ENCODE measurements at regions not wholly inside any gene's neighbourhood (a gene's known extent, or its start where the extent isn't known, plus 50 kb on each side); places are given as distances from the start of the nearest gene placed in this dataset.
"Not testable (repeated sequence)": the region's sequence is repeated elsewhere in the genome, so short reads cannot be mapped to it uniquely, and the experiment has no call there.

GRCh38 chr13:79190932-79191331, 215.1 kb downstream of the RBM26 start:
- DNase-seq (ENCODE audit: low spot score) = no peak

DNA sequence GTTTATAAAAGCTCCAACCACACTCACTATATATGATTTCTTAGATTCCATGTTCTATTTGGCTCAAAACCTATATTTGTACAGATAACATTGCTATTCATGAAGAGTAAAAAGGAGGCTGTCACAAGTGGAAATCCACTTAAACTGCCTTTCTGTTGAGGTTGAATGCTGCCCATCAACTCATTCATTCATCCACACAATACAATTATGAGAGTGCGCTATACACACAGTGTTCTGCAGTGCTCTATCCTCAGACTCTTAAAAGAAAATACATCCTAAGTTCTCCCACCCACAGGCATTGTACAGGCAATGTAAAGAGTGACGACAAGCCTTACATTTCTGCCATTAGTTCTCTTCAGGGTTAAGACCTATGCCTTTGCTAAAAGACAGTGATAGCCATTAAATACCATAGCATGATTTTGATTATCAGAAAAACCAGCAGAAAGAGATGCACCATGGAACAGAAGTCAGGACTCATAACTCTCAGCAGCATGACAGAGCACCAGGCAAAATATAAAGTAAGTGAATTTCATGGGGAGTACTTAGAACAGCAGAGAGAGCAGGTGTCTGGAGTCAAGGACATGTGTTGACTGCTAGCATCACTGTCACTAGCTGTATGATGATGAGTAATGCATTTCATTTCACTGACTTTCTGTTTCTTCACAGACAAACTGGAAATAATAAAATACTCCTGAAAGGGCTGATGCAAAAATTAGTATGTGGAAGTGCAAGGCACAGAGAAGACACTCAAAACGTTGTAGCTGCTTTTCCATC, 218.0 kb downstream of the RBM26 start:
- no peak for DNase-seq (ENCODE audit: low spot score)

DNA sequence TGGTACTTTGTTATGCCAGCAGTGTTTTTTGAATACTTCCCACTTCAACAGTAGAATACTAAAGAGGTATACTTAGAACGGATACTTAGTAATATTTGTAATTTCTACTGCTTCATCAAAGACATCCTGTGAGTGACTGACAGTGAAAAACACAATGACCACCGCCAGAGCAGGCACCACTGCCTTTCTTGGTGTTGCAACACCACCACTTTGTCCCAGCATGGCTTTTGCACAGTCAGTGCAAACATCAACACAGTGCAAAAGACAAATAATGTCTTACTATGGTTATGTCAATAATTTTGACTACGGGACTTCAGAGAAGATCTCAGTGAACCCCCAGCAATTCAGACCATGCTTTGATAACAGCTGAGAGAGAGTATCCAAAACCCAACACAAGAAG, 220.5 kb downstream of the RBM26 start:
- DNase-seq (ENCODE audit: low spot score) = no peak

DNA sequence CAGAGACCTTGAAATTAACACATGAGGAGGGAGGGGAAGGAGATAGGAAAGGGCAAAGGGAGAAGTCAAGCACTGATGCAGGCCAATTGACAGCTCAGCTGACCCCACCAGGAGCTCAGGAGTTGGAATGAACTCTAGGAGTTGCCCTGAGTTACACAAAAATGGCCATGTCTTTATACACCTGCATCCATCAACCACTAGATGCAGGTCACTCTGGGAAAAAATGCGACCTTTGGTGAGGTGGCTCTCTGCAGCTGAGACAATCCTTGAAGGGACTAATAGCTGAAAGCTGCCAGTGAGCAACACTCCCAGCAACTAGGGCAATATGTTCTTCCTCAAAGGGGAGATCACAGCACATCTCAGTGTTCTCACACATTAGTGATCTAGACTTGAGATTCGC, 222.8 kb downstream of the RBM26 start:
- DNase-seq (ENCODE audit: low spot score) = no peak

GRCh38 chr13:79173691-79174090, 232.4 kb downstream of the RBM26 start:
- DNase-seq (ENCODE audit: low spot score) = not testable (repeated sequence)

- DNase-seq (ENCODE audit: low spot score) = not testable (repeated sequence)
These were observed 233.1 kb downstream of the RBM26 start for GRCh38 chr13:79172924-79173323.

GRCh38 chr13:79171141-79172061, 234.7 kb downstream of the RBM26 start:
- no peak for DNase-seq (ENCODE audit: low spot score)

DNA sequence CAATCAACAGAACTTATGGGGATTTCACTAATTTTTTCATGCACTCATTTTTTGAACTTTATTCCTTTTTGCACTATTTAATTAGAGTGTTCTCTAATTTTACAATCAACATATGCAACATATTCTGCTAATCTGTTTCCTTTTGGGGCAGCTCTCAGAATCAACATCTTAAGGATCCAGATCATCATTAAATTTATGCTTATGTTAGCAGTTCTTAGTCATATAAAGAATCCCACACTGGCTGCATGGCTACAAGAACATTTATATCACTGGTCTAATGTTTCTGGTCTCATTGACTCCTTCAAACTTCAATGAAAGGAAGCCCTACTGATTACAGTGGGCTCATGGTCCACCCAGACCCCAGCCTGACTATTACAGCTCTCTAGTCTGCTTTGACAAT, 245.2 kb downstream of the RBM26 start:
- DNase-seq (ENCODE audit: low spot score) = no peak

DNA sequence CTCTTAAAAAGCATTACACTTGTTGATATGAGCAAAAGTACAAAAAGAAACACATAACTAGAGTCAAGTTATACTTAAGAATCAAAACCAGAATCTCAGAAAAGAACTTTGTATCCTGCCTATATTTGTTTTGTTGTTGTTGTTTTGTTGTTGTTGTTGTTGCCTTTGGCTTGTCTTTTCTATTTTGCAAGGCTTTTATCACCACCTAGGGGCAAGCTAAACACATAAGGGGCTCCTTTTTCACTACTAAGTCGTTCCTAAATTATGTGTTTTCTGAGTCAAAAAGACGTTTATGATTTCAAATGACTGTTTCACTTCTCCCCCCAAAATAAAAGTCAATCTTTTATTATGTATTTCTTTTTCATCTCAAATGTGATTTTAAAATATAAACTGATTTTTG, 250.2 kb downstream of the RBM26 start:
- DNase-seq (ENCODE audit: low spot score) = no peak

DNA sequence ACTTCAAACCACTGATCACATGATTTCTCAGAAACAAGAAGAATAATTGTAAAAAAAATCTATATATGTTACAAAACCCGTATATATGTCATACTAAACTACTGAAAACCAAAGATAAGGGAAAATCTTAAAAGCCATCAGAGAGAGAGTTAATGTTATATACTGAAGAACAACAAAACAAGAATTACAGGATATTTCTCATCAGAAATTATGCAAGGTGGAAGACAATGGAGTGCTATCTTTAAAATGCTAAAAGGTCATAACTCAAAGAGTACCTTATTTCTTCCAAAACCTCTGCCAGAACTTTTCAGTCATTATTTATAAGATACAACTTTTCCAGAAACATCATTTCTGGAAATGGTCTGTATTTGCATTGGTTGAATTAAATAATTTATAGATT, 256.8 kb downstream of the RBM26 start:
- DNase-seq (ENCODE audit: low spot score) = no peak

DNA sequence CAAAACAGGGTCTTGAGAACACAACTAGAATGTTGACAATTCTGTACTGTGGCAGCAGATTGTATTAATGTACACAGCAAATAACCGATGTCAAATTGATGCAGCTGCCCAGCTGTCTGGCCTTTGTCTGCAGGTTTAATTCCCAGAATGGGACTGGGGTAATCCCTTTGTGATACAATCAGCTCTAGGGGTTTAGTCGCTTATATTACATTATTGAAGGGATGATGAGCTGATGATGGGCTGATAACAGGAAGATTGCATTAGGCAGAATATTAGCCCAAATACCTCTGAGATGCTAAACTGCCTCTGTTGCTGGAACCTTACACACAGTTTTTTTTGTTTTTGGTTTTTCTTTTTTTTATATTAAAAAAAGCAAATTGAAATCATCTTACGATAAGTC, 265.0 kb downstream of the RBM26 start:
- no peak for DNase-seq (ENCODE audit: low spot score)

GRCh38 chr13:79128158-79128557, 277.9 kb downstream of the RBM26 start:
- DNase-seq (ENCODE audit: low spot score) = no peak

DNA sequence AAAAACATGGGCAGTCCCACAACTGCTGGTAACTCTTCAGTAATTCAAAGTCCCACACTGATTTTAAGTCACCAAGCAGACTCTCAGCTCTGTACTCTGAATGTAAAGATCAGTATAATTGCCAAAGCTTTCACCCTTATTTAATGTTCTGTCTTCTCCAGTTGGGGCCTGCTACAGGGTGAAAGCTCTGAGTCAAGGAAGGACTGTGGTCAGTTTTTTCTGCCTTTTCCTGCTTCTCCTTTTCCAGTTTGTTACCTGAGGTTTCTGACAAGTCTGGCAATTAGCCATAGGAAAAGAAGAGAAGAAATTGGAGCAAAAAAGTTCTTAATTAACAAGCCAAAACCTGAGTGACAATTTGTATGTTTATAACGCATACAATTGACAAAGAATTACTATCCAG, 279.3 kb downstream of the RBM26 start:
- DNase-seq (ENCODE audit: low spot score) = no peak

GRCh38 chr13:79124183-79124582, 281.9 kb downstream of the RBM26 start:
- DNase-seq (ENCODE audit: low spot score) = no peak

GRCh38 chr13:79121286-79121685, 284.8 kb downstream of the RBM26 start:
- no peak for DNase-seq (ENCODE audit: low spot score)

- no peak for DNase-seq (ENCODE audit: low spot score)
These were observed 286.4 kb downstream of the RBM26 start for GRCh38 chr13:79119578-79120107.

DNA sequence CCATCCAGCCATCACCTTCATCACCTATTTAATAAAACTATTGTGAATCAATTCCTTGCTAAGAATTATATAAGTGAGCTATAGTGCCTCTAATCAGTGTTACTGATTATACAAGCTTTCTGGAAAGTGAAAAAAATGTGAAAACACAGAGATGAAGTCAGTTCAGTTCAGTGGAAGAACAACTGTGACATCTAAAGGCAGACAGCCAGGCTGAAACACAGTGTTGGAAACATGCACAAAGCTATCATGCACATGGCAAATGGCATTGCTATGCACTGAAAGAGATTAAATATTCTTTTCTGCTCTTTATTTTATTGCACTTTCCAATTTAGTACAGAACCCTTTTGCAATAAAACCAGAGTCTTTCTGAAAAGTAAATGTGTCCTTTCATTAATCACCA, 294.0 kb downstream of the RBM26 start:
- DNase-seq (ENCODE audit: low spot score) = no peak

GRCh38 chr13:79108914-79109643, 297.0 kb downstream of the RBM26 start:
- no peak for DNase-seq (ENCODE audit: low spot score)

DNA sequence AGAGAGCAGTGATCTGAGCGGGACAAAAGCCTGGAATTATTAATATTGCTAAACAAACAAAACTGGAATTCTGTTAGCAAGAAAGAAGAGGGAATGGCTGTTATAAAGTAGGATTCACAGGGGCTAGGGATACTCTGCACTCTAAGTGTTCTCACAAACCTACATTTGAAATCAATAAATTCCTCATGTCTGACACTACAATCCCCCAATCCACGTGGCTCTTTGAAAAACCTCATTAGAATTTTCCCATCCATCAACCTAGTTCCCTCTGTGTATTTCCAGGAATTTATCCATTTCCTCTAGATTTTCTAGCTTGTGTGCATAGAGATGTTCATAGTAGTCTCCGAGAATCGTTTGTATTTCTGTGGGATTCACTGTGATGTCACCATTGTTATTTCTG, 307.5 kb downstream of the RBM26 start:
- DNase-seq (ENCODE audit: low spot score) = no peak

GRCh38 chr13:79097201-79097600, 308.9 kb downstream of the RBM26 start:
- no peak for DNase-seq (ENCODE audit: low spot score)

DNA sequence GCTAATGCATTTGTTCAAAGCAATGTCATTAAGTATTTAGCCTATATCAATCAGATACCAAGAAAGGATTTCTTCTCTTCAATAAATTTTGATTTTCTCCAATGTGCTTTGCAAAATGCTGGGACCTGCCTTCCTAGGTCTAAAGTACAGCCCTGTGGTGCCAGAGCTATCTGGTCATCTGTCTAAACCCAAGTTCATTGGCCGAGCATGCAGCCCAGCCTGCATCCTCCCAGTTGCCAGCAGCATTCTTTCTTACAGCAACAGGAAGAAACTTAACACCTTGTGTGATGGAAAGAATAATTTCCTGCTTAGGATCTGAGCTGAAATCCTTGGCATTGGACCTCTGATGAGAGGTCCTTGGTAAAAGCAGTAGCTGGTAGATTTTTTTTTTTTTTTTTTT, 310.0 kb downstream of the RBM26 start:
- DNase-seq (ENCODE audit: low spot score) = no peak

DNA sequence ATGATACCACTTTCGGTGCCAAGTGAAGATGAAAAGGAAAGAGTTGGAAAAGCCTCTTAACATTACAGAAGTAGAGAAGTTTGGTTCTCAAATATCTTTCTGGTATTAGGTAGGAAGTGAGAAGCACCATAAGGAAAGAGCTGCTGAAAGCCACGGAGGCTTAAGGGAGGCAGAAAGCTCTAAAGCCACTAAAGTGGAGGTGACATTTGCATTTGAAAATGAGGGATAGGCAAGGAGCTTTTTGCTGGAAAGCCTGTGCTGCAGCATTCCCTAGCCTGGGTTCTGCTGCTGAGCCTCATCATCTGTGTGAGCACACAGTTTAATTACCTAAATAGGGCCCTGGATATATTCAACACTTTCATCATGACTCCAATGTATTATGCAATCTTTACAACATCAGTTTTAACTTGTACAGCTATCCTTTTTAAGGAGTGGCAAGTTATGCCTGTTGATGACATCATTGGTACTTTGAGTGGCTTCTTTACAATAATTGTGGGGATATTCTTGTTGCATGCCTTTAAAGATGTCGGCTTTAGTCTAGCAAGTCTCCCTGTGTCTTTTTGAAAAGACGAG, 315.4 kb downstream of the RBM26 start:
- no peak for DNase-seq (ENCODE audit: low spot score)
